Coronary artery (tissue), 2 donors: ENCODE measurements at regions not wholly inside any gene's neighbourhood (a gene's known extent, or its start where the extent isn't known, plus 50 kb on each side); places are given as distances from the start of the nearest gene placed in this dataset.

Experiments used
- DNase-seq: peaks from one replicate; pipeline ENCODE4 v3.0.0-alpha.2; 2017; ENCODE audit warnings: low spot score
- H3K27ac ChIP-seq, 2 donors: fragments of 200-600 bp; sonication (generic); one replicate each; pipeline ENCODE4 v1.5.1; 2016 to 2019
- H3K4me3 ChIP-seq: fragments of 200-600 bp; sonication (generic); 2 replicates; pipeline ENCODE4 v1.5.1; 2016; ENCODE audit warnings: mild to moderate bottlenecking, moderate library complexity
- CTCF ChIP-seq: fragments of 200-600 bp; sonication (generic); IDR thresholded peaks from one replicate; pipeline ENCODE4 v1.5.1; 2019; ENCODE audit warnings: antibody characterized with exemption

GRCh38 chr12:17414596-17414995, 675.4 kb downstream of the RERGL start:
- no peak for TF ChIP-seq CTCF
- H3K4me3 ChIP-seq = no peak overlapping the region
- DNase-seq = no peak

GRCh38 chr12:17411662-17412061, 678.3 kb downstream of the RERGL start:
- H3K27ac ChIP-seq = no peak overlapping the region
- no peak for DNase-seq
- TF ChIP-seq CTCF = no peak
- H3K4me3 ChIP-seq = no peak overlapping the region

More at GRCh38 chr12:17414596-17414995, 675.4 kb downstream of the RERGL start:
- no peak overlapping the region for H3K27ac ChIP-seq

- H3K4me3 ChIP-seq = no peak overlapping the region
- no peak overlapping the region for H3K27ac ChIP-seq
- TF ChIP-seq CTCF = no peak
- no peak for DNase-seq
Measured at GRCh38 chr12:17388679-17389078, 701.3 kb downstream of the RERGL start.

- TF ChIP-seq CTCF = no peak
Measured at GRCh38 chr12:17383321-17383720, 706.7 kb downstream of the RERGL start.

GRCh38 chr12:17381211-17381610, 708.8 kb downstream of the RERGL start:
- Histone ChIP-seq H3K4me3 (no peak overlapping the region), H3K27ac (no peak overlapping the region)
- DNase-seq = no peak
- TF ChIP-seq CTCF = no peak

More at GRCh38 chr12:17383321-17383720, 706.7 kb downstream of the RERGL start:
- DNase-seq = no peak
- Histone ChIP-seq H3K4me3 (no peak overlapping the region), H3K27ac (no peak overlapping the region)

GRCh38 chr12:17372508-17372907, 717.5 kb downstream of the RERGL start:
- TF ChIP-seq CTCF = no peak
- no peak for DNase-seq
- Histone ChIP-seq H3K4me3 (no peak overlapping the region), H3K27ac (no peak overlapping the region)

GRCh38 chr12:17371491-17372215, 718.3 kb downstream of the RERGL start:
- DNase-seq = no peak
- H3K4me3 ChIP-seq = no peak overlapping the region
- no peak for TF ChIP-seq CTCF
- H3K27ac ChIP-seq = no peak overlapping the region
